Stomach (tissue), 8 donors: ENCODE measurements at regions not wholly inside any gene's neighbourhood (a gene's known extent, or its start where the extent isn't known, plus 50 kb on each side); places are given as distances from the start of the nearest gene placed in this dataset.

Source experiments
- DNase-seq, 2 donors: peaks; one replicate each; pipeline versions ENCODE4 v3.0.0 to v3.0.0-alpha.2; 2013 to 2019
- H3K27ac ChIP-seq, 5 donors: fragments of 200-600 bp in 4 of 5; sonication (generic) in 4 of 5; one replicate each; pipeline ENCODE4 v1.5.1; 2013 to 2019; ENCODE audit warnings: mild to moderate bottlenecking in 1 of 5, moderate library complexity in 1 of 5
- H3K27me3 ChIP-seq, 3 donors: fragments of 200-600 bp; sonication (generic); one replicate each; pipeline ENCODE4 v1.5.1; 2017 to 2019; ENCODE audit warnings: mixed run types in 1 of 3
- H3K36me3 ChIP-seq, 4 donors: fragments of 200-600 bp; sonication (generic); 1 replicate in 3 of 4; 2 replicates in 1 of 4; pipeline ENCODE4 v1.5.1; 2016 to 2019
- H3K4me1 ChIP-seq, 4 donors: fragments of 200-600 bp; sonication (generic); one replicate each; pipeline ENCODE4 v1.5.1; 2016 to 2019
- H3K4me3 ChIP-seq, 4 donors: fragments of 200-600 bp; sonication (generic) in 3 of 4; one replicate each; pipeline ENCODE4 v1.5.1; 2016 to 2019; ENCODE audit warnings: mild to moderate bottlenecking in 1 of 4
- H3K9me3 ChIP-seq, 4 donors: fragments of 200-600 bp; sonication (generic); one replicate each; pipeline ENCODE4 v1.5.1; 2016 to 2019
- CTCF ChIP-seq, 7 experiments: fragments of 450-650 bp in 4 of 7; fragments of 200-600 bp in 3 of 7; sonication (generic) in 3 of 7; IDR thresholded peaks; one replicate each; pipeline ENCODE4 v1.5.1; 2016 to 2019; ENCODE audit warnings: antibody characterized with exemption in 7 of 7, control low read depth in 2 of 7, mild to moderate bottlenecking in 1 of 7
- EP300 ChIP-seq: sonication (generic); formaldehyde crosslinking; IDR thresholded peaks from one replicate; pipeline ENCODE4 v1.6.1; 2017; ENCODE audit warnings: antibody characterized with exemption
- POLR2A ChIP-seq, 4 donors: fragments of 450-650 bp; IDR thresholded peaks; one replicate each; pipeline ENCODE4 v1.6.1; 2016; ENCODE audit warnings: antibody characterized with exemption in 4 of 4, control low read depth in 2 of 4, mild to moderate bottlenecking in 1 of 4, moderate library complexity in 1 of 4
- POLR2AphosphoS5 ChIP-seq, 3 donors: sonication (generic); formaldehyde crosslinking; IDR thresholded peaks; one replicate each; pipeline ENCODE4 v1.6.1; 2016; ENCODE audit warnings: antibody characterized with exemption in 3 of 3
- WGBS, 5 donors: extraction: QIAGEN DNeasy Blood & Tissue Kit in 3 of 5; methylation state at CpG; one replicate each; pipeline versions ENCODE4 v1.1.5 to v1.1.7; 2013 to 2018; 5-methylcytosine and 5-hydroxymethylcytosine counted together
- intact Hi-C: fragments of 100-400 bp; cut with DNase I; formaldehyde crosslinking; loops from one replicate; pipeline ENCODE4 v1.15.1; 2023; ENCODE audit warnings: low total_unique reads
- donor health status: healthy with polysubstance abuse.
- donor health status: Bipolar disorder and iron deficiency.
- donor health status: healthy.

- intact Hi-C loops = loop anchor here (10.0 kb wide), 1 partner anchor 672 kb away; no protein-coding TSS in a partner anchor
- Histone ChIP-seq H3K9me3 (no peaks in the 10 kb centered on the region), H3K4me3 (no peak overlapping the region), H3K27me3 (no peaks in the 10 kb centered on the region), H3K27ac (no peak overlapping the region), H3K36me3 (no peaks in the 10 kb centered on the region), H3K4me1 (no peaks in the 10 kb centered on the region)
- 78 to 89% (median 89%) methylated on average over 6 of the region's 6 CpGs for WGBS, 5 donors
- no peak for DNase-seq
- no peak for TF ChIP-seq POLR2A (IDR thresholded peaks at IDR 0.05)
- TF ChIP-seq CTCF (IDR thresholded peaks at IDR 0.05) = no peak
- TF ChIP-seq EP300 = no peak
- TF ChIP-seq POLR2AphosphoS5 (IDR thresholded peaks at IDR 0.05) = no peak
Measured at GRCh38 chr11:128152796-128153696, 434.3 kb downstream of the ETS1 start.

DNA sequence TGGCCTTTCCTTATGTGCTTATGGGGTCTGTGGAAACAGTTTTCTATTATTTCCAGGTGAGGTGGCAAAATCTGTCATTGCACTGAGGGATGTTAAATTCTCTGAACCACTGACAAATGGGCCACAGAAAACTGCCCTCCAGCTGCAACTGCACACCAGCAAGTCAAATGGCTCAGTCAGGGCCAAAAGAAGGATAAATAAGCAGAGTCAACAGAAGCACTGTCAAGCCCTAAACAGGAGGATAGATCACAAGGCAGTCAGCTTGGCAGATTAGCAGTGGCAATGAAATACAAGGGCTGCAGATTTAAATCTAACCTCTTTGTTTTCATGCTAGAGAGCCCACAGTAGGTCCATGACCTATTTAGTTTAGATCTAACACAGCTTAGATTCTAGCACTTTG is 435.6 kb downstream of the ETS1 start:
- H3K27ac ChIP-seq = no peak overlapping the region
- peaks cover 0 to 8% (median 0%) of the 10 kb centered on the region in 4 donors for H3K4me1 ChIP-seq
- TF ChIP-seq POLR2AphosphoS5 (IDR thresholded peaks at IDR 0.05) = no peak
- no peak for TF ChIP-seq POLR2A (IDR thresholded peaks at IDR 0.05)
- no peak for TF ChIP-seq EP300
- no peak for TF ChIP-seq CTCF (IDR thresholded peaks at IDR 0.05)
- DNase-seq = no peak
- H3K27me3 ChIP-seq = no peaks in the 10 kb centered on the region
- no peak overlapping the region for H3K4me3 ChIP-seq
- intact Hi-C loops = loop anchor here (10.0 kb wide), 1 partner anchor 673 kb away; no protein-coding TSS in a partner anchor
- H3K36me3 ChIP-seq = no peaks in the 10 kb centered on the region
- no peaks in the 10 kb centered on the region for H3K9me3 ChIP-seq

DNA sequence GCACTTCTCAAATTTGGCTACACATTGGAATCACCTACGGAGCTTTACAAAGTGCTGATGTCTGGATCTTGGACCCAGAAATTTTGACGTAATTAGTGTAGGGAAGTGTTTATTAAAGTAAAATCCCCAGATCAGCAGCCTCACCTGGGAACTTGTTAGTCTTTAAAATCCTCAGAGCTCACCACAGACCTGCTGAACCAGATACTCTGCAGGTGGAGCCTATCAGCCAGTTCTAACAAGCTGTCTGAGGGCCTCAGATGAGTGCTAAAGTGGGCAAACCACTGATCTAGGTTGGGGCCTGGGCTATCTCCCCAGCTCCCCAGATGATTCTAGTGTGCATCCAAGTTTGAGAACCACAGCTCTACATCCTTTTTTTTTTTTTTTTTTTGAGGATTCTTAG is 436.0 kb downstream of the ETS1 start:
- intact Hi-C loops = loop anchor here (10.0 kb wide), 1 partner anchor 673 kb away; no protein-coding TSS in a partner anchor

GRCh38 chr11:128148208-128148607 is 439.1 kb downstream of the ETS1 start:
- H3K9me3 ChIP-seq = no peaks in the 10 kb centered on the region
- 93 to 97% (median 94%) methylated on average over 6 of the region's 6 CpGs for WGBS, 5 donors
- H3K4me1 ChIP-seq = peaks cover 0 to 15% (median 0%) of the 10 kb centered on the region in 4 donors
- DNase-seq = no peak
- intact Hi-C loops = no loop called here
- no peaks in the 10 kb centered on the region for H3K36me3 ChIP-seq
- H3K27me3 ChIP-seq = no peaks in the 10 kb centered on the region
- H3K4me3 ChIP-seq = no peak overlapping the region
- H3K27ac ChIP-seq = no peak overlapping the region
- no peak for TF ChIP-seq POLR2A (IDR thresholded peaks at IDR 0.05)
- no peak for TF ChIP-seq EP300
- TF ChIP-seq CTCF (IDR thresholded peaks at IDR 0.05) = no peak
- TF ChIP-seq POLR2AphosphoS5 (IDR thresholded peaks at IDR 0.05) = no peak

More for the DNA sequence above, 436.0 kb downstream of the ETS1 start:
- Histone ChIP-seq H3K4me1 (peaks cover 0 to 13% (median 0%) of the 10 kb centered on the region in 4 donors), H3K9me3 (no peaks in the 10 kb centered on the region), H3K27ac (no peak overlapping the region), H3K27me3 (no peaks in the 10 kb centered on the region), H3K36me3 (no peaks in the 10 kb centered on the region), H3K4me3 (no peak overlapping the region)
- TF ChIP-seq CTCF (IDR thresholded peaks at IDR 0.05) (no peak), POLR2AphosphoS5 (IDR thresholded peaks at IDR 0.05) (no peak), POLR2A (IDR thresholded peaks at IDR 0.05) (no peak), EP300 (no peak)
- DNase-seq = no peak
- 76 to 97% (median 90%) methylated on average over 2 of the region's 2 CpGs for WGBS, 5 donors
